Endothelial cell (in vitro differentiated cells): ENCODE measurements at regions not wholly inside any gene's neighbourhood (a gene's known extent, or its start where the extent isn't known, plus 50 kb on each side); places are given as distances from the start of the nearest gene placed in this dataset.

Source experiments
- DNase-seq: peaks from one replicate; pipeline ENCODE4 v3.0.0; 2021; ENCODE audit warnings: low spot score
- H3K27ac Mint-ChIP-seq: one replicate; pipeline ENCODE4 v1.8.0; 2021; ENCODE audit warnings: mixed read lengths, inconsistent platforms; ENCODE audit not compliant: unreplicated experiment
- H3K27me3 Mint-ChIP-seq: one replicate; pipeline ENCODE4 v1.8.0; 2021; ENCODE audit warnings: mild to moderate bottlenecking, moderate library complexity, mixed read lengths, inconsistent platforms; ENCODE audit not compliant: unreplicated experiment
- H3K36me3 Mint-ChIP-seq: one replicate; pipeline ENCODE4 v1.8.0; 2021; ENCODE audit warnings: mild to moderate bottlenecking, low read depth, mixed read lengths, inconsistent platforms; ENCODE audit not compliant: unreplicated experiment
- H3K4me1 Mint-ChIP-seq: one replicate; pipeline ENCODE4 v1.8.0; 2021; ENCODE audit warnings: mild to moderate bottlenecking, mixed read lengths, inconsistent platforms; ENCODE audit not compliant: unreplicated experiment
- H3K4me3 Mint-ChIP-seq: one replicate; pipeline ENCODE4 v1.8.0; 2021; ENCODE audit warnings: mild to moderate bottlenecking, mixed read lengths, inconsistent platforms; ENCODE audit not compliant: unreplicated experiment
- H3K9me3 Mint-ChIP-seq: one replicate; pipeline ENCODE4 v1.8.0; 2021; ENCODE audit warnings: mixed read lengths, inconsistent platforms; ENCODE audit not compliant: unreplicated experiment
- TF ChIP-seq, protein P1 (sequence below): fragments of 200-600 bp; sonication (generic); IDR thresholded peaks from one replicate; pipeline ENCODE4 v1.5.0; 2021; ENCODE audit warnings: antibody characterized with exemption; ENCODE audit not compliant: unreplicated experiment

DNA sequence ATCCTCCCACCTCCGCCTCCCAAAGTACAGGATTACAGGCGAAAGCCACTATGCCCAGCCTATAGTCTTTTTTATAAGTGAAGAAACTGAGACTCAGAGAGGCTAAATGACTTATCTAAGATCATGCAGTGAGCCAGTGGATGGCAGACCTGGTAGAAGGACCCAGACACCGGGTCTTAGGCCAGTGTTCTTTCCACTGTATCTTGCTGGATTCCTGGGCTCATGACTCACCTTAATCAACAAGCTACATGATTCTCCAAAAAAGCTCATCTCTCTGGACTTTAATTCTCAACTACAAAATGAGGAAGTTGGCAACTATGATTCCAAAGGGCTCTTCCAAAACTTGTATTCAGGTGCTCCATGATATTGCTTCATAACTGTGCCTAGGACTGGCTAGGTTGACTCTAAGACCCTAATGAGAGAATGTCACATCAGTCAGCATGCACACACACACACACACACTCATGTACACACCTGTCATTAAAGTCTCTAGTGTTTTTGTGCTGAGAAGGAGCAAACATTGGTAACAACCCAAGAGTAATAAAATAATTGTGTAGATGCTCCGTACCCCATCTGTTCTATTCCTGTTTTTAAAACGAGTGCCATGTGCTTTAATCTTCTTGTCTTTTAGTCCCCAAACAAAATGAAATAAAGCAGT lies 89.7 kb upstream of the SLC4A7 start:
- Mint-ChIP-seq H3K27me3 (peaks cover 2% of the 10 kb centered on the region), H3K4me1 (no peaks in the 10 kb centered on the region), H3K36me3 (no peaks in the 10 kb centered on the region), H3K4me3 (no peak overlapping the region), H3K27ac (no peak overlapping the region), H3K9me3 (no peaks in the 10 kb centered on the region)
- TF ChIP-seq, protein P1, sequence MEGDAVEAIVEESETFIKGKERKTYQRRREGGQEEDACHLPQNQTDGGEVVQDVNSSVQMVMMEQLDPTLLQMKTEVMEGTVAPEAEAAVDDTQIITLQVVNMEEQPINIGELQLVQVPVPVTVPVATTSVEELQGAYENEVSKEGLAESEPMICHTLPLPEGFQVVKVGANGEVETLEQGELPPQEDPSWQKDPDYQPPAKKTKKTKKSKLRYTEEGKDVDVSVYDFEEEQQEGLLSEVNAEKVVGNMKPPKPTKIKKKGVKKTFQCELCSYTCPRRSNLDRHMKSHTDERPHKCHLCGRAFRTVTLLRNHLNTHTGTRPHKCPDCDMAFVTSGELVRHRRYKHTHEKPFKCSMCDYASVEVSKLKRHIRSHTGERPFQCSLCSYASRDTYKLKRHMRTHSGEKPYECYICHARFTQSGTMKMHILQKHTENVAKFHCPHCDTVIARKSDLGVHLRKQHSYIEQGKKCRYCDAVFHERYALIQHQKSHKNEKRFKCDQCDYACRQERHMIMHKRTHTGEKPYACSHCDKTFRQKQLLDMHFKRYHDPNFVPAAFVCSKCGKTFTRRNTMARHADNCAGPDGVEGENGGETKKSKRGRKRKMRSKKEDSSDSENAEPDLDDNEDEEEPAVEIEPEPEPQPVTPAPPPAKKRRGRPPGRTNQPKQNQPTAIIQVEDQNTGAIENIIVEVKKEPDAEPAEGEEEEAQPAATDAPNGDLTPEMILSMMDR: no peak
- DNase-seq: no peak

DNA sequence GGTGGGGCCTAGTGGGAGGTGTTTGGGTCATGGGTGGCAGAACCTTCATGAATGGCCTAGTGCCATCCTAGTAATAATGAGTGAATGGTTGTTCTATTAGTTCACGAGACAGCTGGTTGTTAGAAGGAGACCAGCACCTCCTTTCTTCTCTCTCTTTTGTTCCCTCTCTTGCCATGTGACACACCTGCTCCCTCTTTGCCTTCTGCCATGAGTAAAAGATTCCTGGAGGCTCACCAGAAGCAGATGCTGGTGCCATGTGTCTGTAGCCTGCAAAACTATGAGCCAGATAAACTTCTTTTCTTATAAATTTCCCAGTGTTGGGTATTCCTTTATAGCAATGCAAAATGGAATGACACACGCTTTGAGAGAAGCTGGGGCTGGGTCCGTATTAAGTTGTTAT lies 89.0 kb upstream of the SLC4A7 start:
- TF ChIP-seq, protein P1: no peak
- H3K4me3 Mint-ChIP-seq: no peak overlapping the region
- no peaks in the 10 kb centered on the region for H3K9me3 Mint-ChIP-seq
- H3K27me3 Mint-ChIP-seq: peaks cover 2% of the 10 kb centered on the region
- H3K4me1 Mint-ChIP-seq: peaks cover 2% of the 10 kb centered on the region
- DNase-seq: no peak
- H3K36me3 Mint-ChIP-seq: no peaks in the 10 kb centered on the region
- no peak overlapping the region for H3K27ac Mint-ChIP-seq

DNA sequence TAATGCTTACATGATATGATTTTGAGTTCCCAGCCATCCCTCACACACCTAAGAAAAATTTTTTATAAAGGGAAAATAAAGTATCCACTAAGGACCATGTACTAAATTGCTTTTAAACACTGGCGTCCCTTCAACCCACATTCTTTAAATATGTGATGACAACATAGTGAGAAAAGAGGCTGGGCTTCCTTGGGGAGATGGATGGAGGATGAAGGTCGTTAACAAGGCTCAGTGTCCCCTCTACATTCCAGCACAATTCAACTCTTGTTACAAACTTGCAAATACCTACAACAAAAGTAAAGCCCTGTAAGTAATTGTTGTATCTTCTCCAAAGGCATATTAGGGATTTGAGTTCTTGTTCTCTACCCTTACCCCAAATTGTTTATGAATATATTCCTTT lies 87.2 kb upstream of the SLC4A7 start:
- DNase-seq: no peak
- Mint-ChIP-seq H3K4me1 (peaks cover 4% of the 10 kb centered on the region), H3K36me3 (no peaks in the 10 kb centered on the region), H3K4me3 (no peak overlapping the region), H3K27me3 (no peaks in the 10 kb centered on the region), H3K9me3 (no peaks in the 10 kb centered on the region), H3K27ac (no peak overlapping the region)
- TF ChIP-seq, protein P1: no peak

DNA sequence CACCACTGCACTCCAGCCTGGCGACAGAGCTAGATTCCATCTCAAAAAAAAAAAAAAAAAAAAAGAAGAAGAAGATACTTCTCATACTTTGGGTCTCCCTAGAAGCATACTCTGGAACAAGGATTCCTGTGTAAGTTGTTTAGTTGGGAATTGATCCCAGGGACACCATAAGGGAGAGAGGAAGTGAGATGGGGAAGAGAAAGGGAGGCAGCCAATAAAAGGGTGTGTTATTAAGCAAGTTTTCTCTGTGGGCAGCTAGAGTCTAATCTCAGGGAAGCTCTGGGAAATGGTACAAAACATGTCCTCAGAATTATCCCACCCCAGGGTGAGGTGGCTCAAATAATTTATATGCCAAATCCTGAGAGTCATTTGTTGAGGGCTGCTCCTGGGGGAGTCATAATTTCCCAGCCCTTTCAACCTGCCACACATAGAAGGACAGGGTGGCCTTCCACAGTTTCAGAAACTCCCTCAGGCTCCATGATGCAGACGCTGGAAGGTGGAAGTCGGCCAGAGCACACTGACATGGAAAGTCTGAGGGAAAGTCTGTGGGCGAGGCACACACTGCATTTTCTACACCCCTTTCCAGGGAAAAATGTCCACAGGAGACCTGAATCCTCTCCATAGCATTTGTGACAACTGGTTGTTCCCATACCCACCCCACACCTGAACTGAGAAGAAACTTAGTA lies 86.4 kb upstream of the SLC4A7 start:
- peaks cover 6% of the 10 kb centered on the region for H3K4me1 Mint-ChIP-seq
- no peak overlapping the region for H3K4me3 Mint-ChIP-seq
- H3K27me3 Mint-ChIP-seq: no peaks in the 10 kb centered on the region
- H3K36me3 Mint-ChIP-seq: no peaks in the 10 kb centered on the region
- TF ChIP-seq, protein P1: no peak
- no peaks in the 10 kb centered on the region for H3K9me3 Mint-ChIP-seq
- H3K27ac Mint-ChIP-seq: no peak overlapping the region
- no peak for DNase-seq

DNA sequence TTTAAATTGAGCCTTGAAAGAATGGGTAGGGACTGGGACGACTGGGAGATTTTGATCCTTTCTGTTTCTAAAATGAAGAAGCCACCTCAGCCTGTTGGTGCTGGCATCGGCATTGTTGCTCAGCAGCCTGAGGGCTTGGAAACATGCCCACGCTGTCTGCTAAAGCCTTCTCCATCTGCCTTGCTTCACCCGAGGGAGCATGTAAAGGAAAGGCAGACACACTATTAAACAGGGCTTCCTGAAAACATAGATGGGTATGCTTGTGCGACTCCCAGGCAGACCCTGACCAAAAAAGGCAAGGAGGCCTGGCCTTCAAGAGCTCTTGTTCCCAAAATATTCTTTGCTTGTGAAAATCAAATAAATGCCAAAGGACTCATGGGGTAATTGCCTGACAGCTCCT lies 84.2 kb upstream of the SLC4A7 start:
- no peak for DNase-seq
- peaks cover 17% of the 10 kb centered on the region for H3K4me1 Mint-ChIP-seq
- H3K27me3 Mint-ChIP-seq: no peaks in the 10 kb centered on the region
- H3K27ac Mint-ChIP-seq: no peak overlapping the region
- H3K4me3 Mint-ChIP-seq: no peak overlapping the region
- TF ChIP-seq, protein P1: no peak
- H3K9me3 Mint-ChIP-seq: no peaks in the 10 kb centered on the region
- H3K36me3 Mint-ChIP-seq: no peaks in the 10 kb centered on the region
